ENCODE measurements at regions not wholly inside any gene's neighbourhood (a gene's known extent, or its start where the extent isn't known, plus 50 kb on each side); places are given as distances from the start of the nearest gene placed in this dataset.
A peak's percentile ranks its signal among the peaks of the same experiment; 100 is the strongest.

DNA sequence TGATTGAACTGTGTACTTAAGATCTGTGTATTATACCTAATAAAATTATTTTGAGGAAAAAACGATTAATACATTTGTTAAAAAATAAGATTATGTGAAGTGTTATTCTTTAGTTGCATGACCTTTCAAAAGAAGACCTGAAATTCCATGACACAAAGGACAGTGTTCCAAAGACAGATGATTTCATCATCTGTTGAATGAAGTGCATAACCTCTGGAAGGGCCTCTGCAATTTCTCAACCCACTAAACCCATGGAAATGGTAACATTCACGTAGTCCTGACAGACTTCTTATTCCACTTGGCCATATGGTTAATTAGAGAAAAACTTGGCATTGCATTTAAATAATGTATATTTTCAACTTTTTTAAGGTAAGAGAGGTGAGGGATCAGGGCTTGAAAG is 167.2 kb upstream of the CTNND2 start:
- no peak overlapping the region for H2AFZ ChIP-seq (ENCODE audit: low read depth, low read length)
- H3K9ac ChIP-seq (ENCODE audit: low read length): no peak overlapping the region
- no peak overlapping the region for H3K27ac ChIP-seq (ENCODE audit: low read length, poor library complexity, severe bottlenecking)
- no peak overlapping the region for H2BK120ac ChIP-seq (ENCODE audit: low read depth, low read length)
- no peaks in the 10 kb centered on the region for H3K36me3 ChIP-seq (ENCODE audit: control insufficient read depth in 1 of 2, insufficient read depth in 2 of 2, low read depth in 1 of 2, low read length in 2 of 2)
- no peak overlapping the region for H3K4me3 ChIP-seq (ENCODE audit: insufficient read depth in 1 of 2, low read depth in 1 of 2, low read length in 2 of 2)
- H3K4me2 ChIP-seq (ENCODE audit: low read length, poor library complexity, severe bottlenecking): no peak overlapping the region
- no CpG with 5 or more reads among the region's 2 CpGs for WGBS
- no peaks in the 10 kb centered on the region for H3K79me1 ChIP-seq (replicated peaks; ENCODE audit: low read length, poor library complexity, severe bottlenecking)
- H4K91ac ChIP-seq (ENCODE audit: low read length): no peak overlapping the region
- no peak overlapping the region for H2AK5ac ChIP-seq (ENCODE audit: low read length, severe bottlenecking)
- no peak overlapping the region for H3K18ac ChIP-seq (ENCODE audit: low read depth in 1 of 2, low read length in 2 of 2)
- H3K27me3 ChIP-seq (ENCODE audit: control insufficient read depth in 1 of 2, insufficient read depth in 1 of 2, low read length in 2 of 2): no peaks in the 10 kb centered on the region
- H2BK5ac ChIP-seq (ENCODE audit: low read depth, low read length, poor library complexity, severe bottlenecking): no peak overlapping the region
- H2BK15ac ChIP-seq (ENCODE audit: low read depth, poor library complexity, severe bottlenecking): no peak overlapping the region
- no peak overlapping the region for H3K4ac ChIP-seq (ENCODE audit: low read depth in 1 of 2, low read length in 2 of 2)
- no peaks in the 10 kb centered on the region for H3K9me3 ChIP-seq (ENCODE audit: control insufficient read depth, low read length)
- no peak overlapping the region for H4K8ac ChIP-seq (ENCODE audit: low read length)
- H3K4me1 ChIP-seq (ENCODE audit: control insufficient read depth, insufficient read depth, low read depth, low read length): no peaks in the 10 kb centered on the region
- no peak overlapping the region for H3K23ac ChIP-seq (ENCODE audit: low read length in 2 of 2)
- no peak overlapping the region for H2BK12ac ChIP-seq (ENCODE audit: low read length in 2 of 2)
- no peak overlapping the region for H3K14ac ChIP-seq (ENCODE audit: low read length in 2 of 2)
- DNase-seq: no peak

DNA sequence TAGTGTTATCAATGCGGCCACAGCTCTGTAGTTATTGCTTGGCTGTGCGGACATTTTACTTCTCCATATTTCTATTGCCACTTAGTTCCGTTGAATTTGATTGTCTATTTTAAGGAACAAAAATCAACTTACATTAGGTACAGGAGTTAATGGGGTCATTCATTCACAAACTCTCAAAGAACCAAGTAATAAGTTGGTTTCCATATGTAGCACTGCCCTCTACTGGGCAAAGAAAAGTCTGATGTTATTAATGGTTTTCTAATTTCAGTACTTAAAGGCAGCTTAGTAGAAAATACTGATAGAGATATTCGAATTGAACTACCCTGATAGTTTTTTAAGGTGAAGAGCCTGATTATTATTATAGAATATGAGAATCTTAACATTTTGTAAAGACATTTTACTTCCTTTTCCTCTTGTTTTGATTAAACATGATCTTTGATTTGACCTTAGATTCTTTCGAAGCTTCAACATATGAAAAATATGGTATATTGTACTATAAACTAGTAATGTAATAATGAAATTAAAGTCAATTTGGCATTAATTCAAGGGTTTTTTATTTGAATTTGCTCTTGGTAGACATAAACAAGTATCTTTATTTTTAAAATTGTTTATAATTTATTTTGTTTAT is 119.5 kb upstream of the CTNND2 start:
- DNase-seq: peak; percentile 50
- no peaks in the 10 kb centered on the region for H3K27me3 ChIP-seq (ENCODE audit: control insufficient read depth in 1 of 2, insufficient read depth in 1 of 2, low read length in 2 of 2)
- H3K27ac ChIP-seq (ENCODE audit: low read length, poor library complexity, severe bottlenecking): no peak overlapping the region
- H3K4me2 ChIP-seq (ENCODE audit: low read length, poor library complexity, severe bottlenecking): no peak overlapping the region
- H4K91ac ChIP-seq (ENCODE audit: low read length): no peak overlapping the region
- no peaks in the 10 kb centered on the region for H3K4me1 ChIP-seq (ENCODE audit: control insufficient read depth, insufficient read depth, low read depth, low read length)
- H2BK5ac ChIP-seq (ENCODE audit: low read depth, low read length, poor library complexity, severe bottlenecking): no peak overlapping the region
- no peak overlapping the region for H2BK15ac ChIP-seq (ENCODE audit: low read depth, poor library complexity, severe bottlenecking)
- no peak overlapping the region for H3K14ac ChIP-seq (ENCODE audit: low read length in 2 of 2)
- H3K23ac ChIP-seq (ENCODE audit: low read length in 2 of 2): no peak overlapping the region
- no peak overlapping the region for H3K9ac ChIP-seq (ENCODE audit: low read length)
- no peak overlapping the region for H4K8ac ChIP-seq (ENCODE audit: low read length)
- no peaks in the 10 kb centered on the region for H3K9me3 ChIP-seq (ENCODE audit: control insufficient read depth, low read length)
- H3K18ac ChIP-seq (ENCODE audit: low read depth in 1 of 2, low read length in 2 of 2): no peak overlapping the region
- no peak overlapping the region for H2BK120ac ChIP-seq (ENCODE audit: low read depth, low read length)
- no peak overlapping the region for H2AK5ac ChIP-seq (ENCODE audit: low read length, severe bottlenecking)
- no peak overlapping the region for H3K4ac ChIP-seq (ENCODE audit: low read depth in 1 of 2, low read length in 2 of 2)
- H3K4me3 ChIP-seq (ENCODE audit: insufficient read depth in 1 of 2, low read depth in 1 of 2, low read length in 2 of 2): no peak overlapping the region
- H2AFZ ChIP-seq (ENCODE audit: low read depth, low read length): no peak overlapping the region
- no peaks in the 10 kb centered on the region for H3K79me1 ChIP-seq (replicated peaks; ENCODE audit: low read length, poor library complexity, severe bottlenecking)
- no CpG with 5 or more reads among the region's 5 CpGs for WGBS
- H3K36me3 ChIP-seq (ENCODE audit: control insufficient read depth in 1 of 2, insufficient read depth in 2 of 2, low read depth in 1 of 2, low read length in 2 of 2): no peaks in the 10 kb centered on the region
- H2BK12ac ChIP-seq (ENCODE audit: low read length in 2 of 2): no peak overlapping the region

DNA sequence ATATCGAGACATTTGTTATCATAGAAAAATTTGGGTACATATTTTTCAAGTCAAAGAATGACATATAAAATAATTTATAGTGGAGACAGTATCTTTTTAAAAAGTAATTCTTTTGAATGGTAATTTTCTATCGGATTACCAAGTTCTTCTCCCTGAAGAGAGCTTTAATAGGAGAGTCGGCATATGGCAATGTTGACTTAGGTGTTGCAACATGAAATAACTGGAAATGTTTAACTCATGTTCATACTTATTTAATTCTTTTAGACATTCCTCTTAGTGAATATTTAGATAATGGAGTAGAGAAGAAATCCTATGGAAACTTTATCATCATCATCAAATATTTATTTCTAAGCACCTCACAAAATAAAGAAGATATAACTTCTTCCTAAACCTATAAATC is 118.2 kb upstream of the CTNND2 start:
- H4K8ac ChIP-seq (ENCODE audit: low read length): no peak overlapping the region
- DNase-seq: no peak
- H3K18ac ChIP-seq (ENCODE audit: low read depth in 1 of 2, low read length in 2 of 2): no peak overlapping the region
- H2AFZ ChIP-seq (ENCODE audit: low read depth, low read length): no peak overlapping the region
- no peaks in the 10 kb centered on the region for H3K4me1 ChIP-seq (ENCODE audit: control insufficient read depth, insufficient read depth, low read depth, low read length)
- WGBS: no CpG with 5 or more reads among the region's 3 CpGs
- no peaks in the 10 kb centered on the region for H3K36me3 ChIP-seq (ENCODE audit: control insufficient read depth in 1 of 2, insufficient read depth in 2 of 2, low read depth in 1 of 2, low read length in 2 of 2)
- H3K9ac ChIP-seq (ENCODE audit: low read length): no peak overlapping the region
- no peak overlapping the region for H3K27ac ChIP-seq (ENCODE audit: low read length, poor library complexity, severe bottlenecking)
- H2BK12ac ChIP-seq (ENCODE audit: low read length in 2 of 2): no peak overlapping the region
- H4K91ac ChIP-seq (ENCODE audit: low read length): no peak overlapping the region
- no peak overlapping the region for H3K4me3 ChIP-seq (ENCODE audit: insufficient read depth in 1 of 2, low read depth in 1 of 2, low read length in 2 of 2)
- H3K27me3 ChIP-seq (ENCODE audit: control insufficient read depth in 1 of 2, insufficient read depth in 1 of 2, low read length in 2 of 2): no peaks in the 10 kb centered on the region
- no peaks in the 10 kb centered on the region for H3K9me3 ChIP-seq (ENCODE audit: control insufficient read depth, low read length)
- H3K23ac ChIP-seq (ENCODE audit: low read length in 2 of 2): no peak overlapping the region
- no peak overlapping the region for H2BK5ac ChIP-seq (ENCODE audit: low read depth, low read length, poor library complexity, severe bottlenecking)
- H3K14ac ChIP-seq (ENCODE audit: low read length in 2 of 2): no peak overlapping the region
- H2AK5ac ChIP-seq (ENCODE audit: low read length, severe bottlenecking): no peak overlapping the region
- H2BK15ac ChIP-seq (ENCODE audit: low read depth, poor library complexity, severe bottlenecking): no peak overlapping the region
- no peak overlapping the region for H3K4me2 ChIP-seq (ENCODE audit: low read length, poor library complexity, severe bottlenecking)
- H3K79me1 ChIP-seq (replicated peaks; ENCODE audit: low read length, poor library complexity, severe bottlenecking): no peaks in the 10 kb centered on the region
- H3K4ac ChIP-seq (ENCODE audit: low read depth in 1 of 2, low read length in 2 of 2): no peak overlapping the region
- no peak overlapping the region for H2BK120ac ChIP-seq (ENCODE audit: low read depth, low read length)

DNA sequence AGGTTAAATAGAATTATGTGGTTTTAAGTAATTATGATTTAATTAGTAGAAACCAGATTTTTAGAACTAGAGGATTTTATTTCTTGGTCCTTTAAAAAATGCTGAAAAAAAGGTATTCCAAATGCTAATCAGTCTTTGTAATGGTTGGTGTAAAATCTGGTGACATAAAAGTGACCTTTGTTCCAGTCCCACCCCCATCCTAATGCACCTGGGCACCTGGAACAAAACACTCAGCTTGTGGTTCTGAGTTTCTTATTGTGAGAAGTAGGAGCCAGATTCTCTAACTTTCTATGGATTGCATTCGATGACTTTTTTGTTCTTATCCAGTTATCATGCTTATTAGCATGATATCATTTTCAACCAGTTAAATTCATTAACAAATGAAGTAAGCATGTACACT is 115.1 kb upstream of the CTNND2 start:
- H2BK5ac ChIP-seq (ENCODE audit: low read depth, low read length, poor library complexity, severe bottlenecking): no peak overlapping the region
- no peaks in the 10 kb centered on the region for H3K36me3 ChIP-seq (ENCODE audit: control insufficient read depth in 1 of 2, insufficient read depth in 2 of 2, low read depth in 1 of 2, low read length in 2 of 2)
- H4K91ac ChIP-seq (ENCODE audit: low read length): no peak overlapping the region
- H3K4me1 ChIP-seq (ENCODE audit: control insufficient read depth, insufficient read depth, low read depth, low read length): no peaks in the 10 kb centered on the region
- H2AFZ ChIP-seq (ENCODE audit: low read depth, low read length): no peak overlapping the region
- H3K27me3 ChIP-seq (ENCODE audit: control insufficient read depth in 1 of 2, insufficient read depth in 1 of 2, low read length in 2 of 2): no peaks in the 10 kb centered on the region
- H3K4ac ChIP-seq (ENCODE audit: low read depth in 1 of 2, low read length in 2 of 2): no peak overlapping the region
- H3K18ac ChIP-seq (ENCODE audit: low read depth in 1 of 2, low read length in 2 of 2): no peak overlapping the region
- no peak overlapping the region for H2BK12ac ChIP-seq (ENCODE audit: low read length in 2 of 2)
- H3K27ac ChIP-seq (ENCODE audit: low read length, poor library complexity, severe bottlenecking): no peak overlapping the region
- no peak overlapping the region for H3K9ac ChIP-seq (ENCODE audit: low read length)
- no CpG with 5 or more reads among the region's 1 CpG for WGBS
- DNase-seq: no peak
- no peak overlapping the region for H2BK15ac ChIP-seq (ENCODE audit: low read depth, poor library complexity, severe bottlenecking)
- no peak overlapping the region for H3K4me3 ChIP-seq (ENCODE audit: insufficient read depth in 1 of 2, low read depth in 1 of 2, low read length in 2 of 2)
- no peak overlapping the region for H3K23ac ChIP-seq (ENCODE audit: low read length in 2 of 2)
- no peak overlapping the region for H3K4me2 ChIP-seq (ENCODE audit: low read length, poor library complexity, severe bottlenecking)
- no peak overlapping the region for H2AK5ac ChIP-seq (ENCODE audit: low read length, severe bottlenecking)
- H3K79me1 ChIP-seq (replicated peaks; ENCODE audit: low read length, poor library complexity, severe bottlenecking): no peaks in the 10 kb centered on the region
- peaks cover 5% of the 10 kb centered on the region for H3K9me3 ChIP-seq (ENCODE audit: control insufficient read depth, low read length)
- H4K8ac ChIP-seq (ENCODE audit: low read length): no peak overlapping the region
- no peak overlapping the region for H3K14ac ChIP-seq (ENCODE audit: low read length in 2 of 2)
- H2BK120ac ChIP-seq (ENCODE audit: low read depth, low read length): no peak overlapping the region

Data from mesenchymal stem cell (in vitro differentiated cells and primary cell).